HG03039 (cell line): ENCODE measurements at regions not wholly inside any gene's neighbourhood (a gene's known extent, or its start where the extent isn't known, plus 50 kb on each side); places are given as distances from the start of the nearest gene placed in this dataset.
"Not testable (repeated sequence)": the region's sequence is repeated elsewhere in the genome, so short reads cannot be mapped to it uniquely, and the experiment has no call there.

Experiments
- ATAC-seq: cut with Tn5 transposase; IDR thresholded peaks from one replicate; pipeline ENCODE4 v1.9.1; 2021; ENCODE audit warnings: mild to moderate bottlenecking, moderate library complexity; ENCODE audit not compliant: unreplicated experiment

- no peak for ATAC-seq
Observed at GRCh38 chr13:90321281-90321931, 1026.1 kb upstream of the MIR17HG start.

GRCh38 chr13:90329641-90330040 lies 1017.8 kb upstream of the MIR17HG start:
- ATAC-seq: no peak

- no peak for ATAC-seq
Observed at GRCh38 chr13:90331974-90332373, 1015.5 kb upstream of the MIR17HG start.

- ATAC-seq: no peak
Observed at GRCh38 chr13:90336507-90336906, 1011.0 kb upstream of the MIR17HG start.

GRCh38 chr13:90341348-90341747 lies 1006.1 kb upstream of the MIR17HG start:
- ATAC-seq: not testable (repeated sequence)

GRCh38 chr13:90348477-90349136 lies 998.9 kb upstream of the MIR17HG start:
- ATAC-seq: not testable (repeated sequence)

GRCh38 chr13:90352763-90353162 lies 994.7 kb upstream of the MIR17HG start:
- no peak for ATAC-seq

- no peak for ATAC-seq
Observed at GRCh38 chr13:90355162-90355751, 992.2 kb upstream of the MIR17HG start.

GRCh38 chr13:90360785-90361184 lies 986.7 kb upstream of the MIR17HG start:
- ATAC-seq: no peak

- no peak for ATAC-seq
Observed at GRCh38 chr13:90362707-90363106, 984.8 kb upstream of the MIR17HG start.

GRCh38 chr13:90365130-90365529 lies 982.4 kb upstream of the MIR17HG start:
- no peak for ATAC-seq

- ATAC-seq: no peak
Observed at GRCh38 chr13:90374168-90374567, 973.3 kb upstream of the MIR17HG start.

GRCh38 chr13:90375851-90376250 lies 971.6 kb upstream of the MIR17HG start:
- no peak for ATAC-seq

- no peak for ATAC-seq
Observed at GRCh38 chr13:90382425-90382824, 965.1 kb upstream of the MIR17HG start.

- no peak for ATAC-seq
Observed at GRCh38 chr13:90385781-90386489, 961.6 kb upstream of the MIR17HG start.

GRCh38 chr13:90388887-90389452 lies 958.5 kb upstream of the MIR17HG start:
- no peak for ATAC-seq

- ATAC-seq: no peak
Observed at GRCh38 chr13:90389537-90389936, 958.0 kb upstream of the MIR17HG start.

- no peak for ATAC-seq
Observed at GRCh38 chr13:90393408-90393807, 954.1 kb upstream of the MIR17HG start.

- ATAC-seq: no peak
Observed at GRCh38 chr13:90395348-90395747, 952.1 kb upstream of the MIR17HG start.

GRCh38 chr13:90395846-90396245 lies 951.6 kb upstream of the MIR17HG start:
- ATAC-seq: no peak

GRCh38 chr13:90396266-90396665 lies 951.2 kb upstream of the MIR17HG start:
- no peak for ATAC-seq
